ENCODE measurements at regions not wholly inside any gene's neighbourhood (a gene's known extent, or its start where the extent isn't known, plus 50 kb on each side); places are given as distances from the start of the nearest gene placed in this dataset.

DNA sequence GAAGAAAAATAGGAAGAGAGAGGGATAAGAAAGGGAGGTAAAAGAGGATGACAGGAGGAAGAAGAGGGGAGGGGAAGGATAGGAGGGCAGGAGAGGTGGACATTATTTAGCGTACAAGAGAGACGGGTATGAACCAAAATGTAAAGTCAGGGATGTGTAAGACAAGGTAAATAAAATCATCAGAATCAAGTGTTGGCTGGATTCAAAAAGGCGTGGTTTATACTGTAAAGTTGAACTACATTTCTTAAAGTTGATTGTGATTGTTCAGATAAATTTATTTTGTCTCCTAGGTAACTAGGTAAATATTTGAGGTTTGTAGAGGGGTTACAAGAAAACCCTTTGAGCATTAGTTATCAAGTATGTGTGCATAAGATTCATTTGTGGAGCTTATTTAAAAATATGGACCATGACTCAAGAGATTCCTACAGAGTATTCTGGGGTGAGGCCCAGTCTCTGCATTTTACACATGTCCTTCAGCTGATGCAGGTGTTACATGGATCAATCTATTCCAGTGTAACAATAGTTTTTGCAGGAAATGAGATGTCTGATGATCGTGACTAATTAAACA, 512.1 kb upstream of the MBL2 start:
- WGBS (ENCODE audit: insufficient coverage), result 94% methylated on average over 3 of the region's 4 CpGs
- no peak overlapping the region for H3K4me3 Mint-ChIP-seq
- H3K9ac ChIP-seq (ENCODE audit: low read length), result no peak overlapping the region
- H3K9me3 ChIP-seq (ENCODE audit: control extremely low read depth in 1 of 3, control insufficient read depth in 2 of 3, insufficient read depth in 1 of 3, low read length in 2 of 3), result no peaks in the 10 kb centered on the region
- no peak overlapping the region for H2AFZ ChIP-seq (ENCODE audit: insufficient read depth, low read depth, low read length, poor library complexity, severe bottlenecking)
- no peak overlapping the region for H3K27ac Mint-ChIP-seq
- no peaks in the 10 kb centered on the region for H3K27me3 ChIP-seq (replicated peaks in 1 of 4; ENCODE audit: control extremely low read depth in 1 of 4, control insufficient read depth in 3 of 4, insufficient read depth in 4 of 4, low read length in 3 of 4)
- no peaks in the 10 kb centered on the region for H3K4me1 ChIP-seq (ENCODE audit: control insufficient read depth in 2 of 2, insufficient read depth in 2 of 2, low read length in 2 of 2)
- no peaks in the 10 kb centered on the region for H3K9me3 Mint-ChIP-seq (ENCODE audit: insufficient read depth)
- intact Hi-C loops (cut with micrococcal nuclease), result no loop called here
- ChIA-PET CTCF (no interaction called here), POLR2A (no interaction called here)
- TF ChIP-seq EZH2 (IDR thresholded peaks at IDR 0.05; ENCODE audit: borderline replicate concordance, insufficient read depth, low read depth, low read length, poor library complexity, severe bottlenecking), result no peak
- TF ChIP-seq, protein P1, sequence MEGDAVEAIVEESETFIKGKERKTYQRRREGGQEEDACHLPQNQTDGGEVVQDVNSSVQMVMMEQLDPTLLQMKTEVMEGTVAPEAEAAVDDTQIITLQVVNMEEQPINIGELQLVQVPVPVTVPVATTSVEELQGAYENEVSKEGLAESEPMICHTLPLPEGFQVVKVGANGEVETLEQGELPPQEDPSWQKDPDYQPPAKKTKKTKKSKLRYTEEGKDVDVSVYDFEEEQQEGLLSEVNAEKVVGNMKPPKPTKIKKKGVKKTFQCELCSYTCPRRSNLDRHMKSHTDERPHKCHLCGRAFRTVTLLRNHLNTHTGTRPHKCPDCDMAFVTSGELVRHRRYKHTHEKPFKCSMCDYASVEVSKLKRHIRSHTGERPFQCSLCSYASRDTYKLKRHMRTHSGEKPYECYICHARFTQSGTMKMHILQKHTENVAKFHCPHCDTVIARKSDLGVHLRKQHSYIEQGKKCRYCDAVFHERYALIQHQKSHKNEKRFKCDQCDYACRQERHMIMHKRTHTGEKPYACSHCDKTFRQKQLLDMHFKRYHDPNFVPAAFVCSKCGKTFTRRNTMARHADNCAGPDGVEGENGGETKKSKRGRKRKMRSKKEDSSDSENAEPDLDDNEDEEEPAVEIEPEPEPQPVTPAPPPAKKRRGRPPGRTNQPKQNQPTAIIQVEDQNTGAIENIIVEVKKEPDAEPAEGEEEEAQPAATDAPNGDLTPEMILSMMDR (IDR thresholded peaks at IDR 0.05), result no peak
- H4K20me1 ChIP-seq (ENCODE audit: control insufficient read depth, insufficient read depth, low read length, poor library complexity, severe bottlenecking), result no peaks in the 10 kb centered on the region
- no peaks in the 10 kb centered on the region for H3K27me3 Mint-ChIP-seq
- H3K79me2 ChIP-seq (ENCODE audit: control insufficient read depth, insufficient read depth, low read length), result no peaks in the 10 kb centered on the region
- H3K4me3 ChIP-seq (ENCODE audit: control extremely low read depth in 1 of 5, extremely low read depth in 1 of 5, insufficient read depth in 1 of 5, low read depth in 2 of 5, low read length in 4 of 5), result no peak overlapping the region
- no peak for DNase-seq
- H3K27ac ChIP-seq (ENCODE audit: low read length in 2 of 2), result no peak overlapping the region
- no peaks in the 10 kb centered on the region for H3K36me3 ChIP-seq (replicated peaks in 1 of 2; ENCODE audit: control extremely low read depth in 1 of 2, control insufficient read depth in 1 of 2, extremely low read depth in 1 of 2, insufficient read depth in 2 of 2, low read length in 1 of 2)
- no peak for ATAC-seq (ENCODE audit: low read depth)
- H3K4me1 Mint-ChIP-seq, result no peaks in the 10 kb centered on the region
- no peak overlapping the region for H3K4me2 ChIP-seq (replicated peaks; ENCODE audit: low read depth, low read length, poor library complexity, severe bottlenecking)

DNA sequence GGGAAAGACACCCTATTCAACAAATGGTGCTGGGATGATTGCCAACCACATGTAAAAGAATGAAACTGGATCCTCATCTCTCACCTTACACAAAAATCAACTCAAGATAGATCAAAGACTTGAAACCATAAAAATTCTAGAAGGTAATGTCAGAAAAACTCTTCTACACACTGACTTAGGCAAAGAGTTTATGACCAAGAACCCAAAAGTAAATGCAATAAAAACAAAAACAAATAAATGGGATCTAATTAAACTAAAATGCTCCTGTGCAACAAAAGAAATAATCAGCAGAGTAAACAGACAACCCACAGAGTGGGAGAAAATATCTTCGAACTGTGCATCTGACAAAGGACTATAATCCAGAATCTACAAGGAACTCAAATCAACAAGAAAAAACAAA, 504.2 kb upstream of the MBL2 start:
- no peak for TF ChIP-seq EZH2 (IDR thresholded peaks at IDR 0.05; ENCODE audit: borderline replicate concordance, insufficient read depth, low read depth, low read length, poor library complexity, severe bottlenecking)
- TF ChIP-seq, protein P1 (IDR thresholded peaks at IDR 0.05), result no peak
- H3K27ac ChIP-seq (ENCODE audit: low read length in 2 of 2), result no peak overlapping the region
- no peaks in the 10 kb centered on the region for H3K36me3 ChIP-seq (replicated peaks in 1 of 2; ENCODE audit: control extremely low read depth in 1 of 2, control insufficient read depth in 1 of 2, extremely low read depth in 1 of 2, insufficient read depth in 2 of 2, low read length in 1 of 2)
- H3K4me3 ChIP-seq (ENCODE audit: control extremely low read depth in 1 of 5, extremely low read depth in 1 of 5, insufficient read depth in 1 of 5, low read depth in 2 of 5, low read length in 4 of 5), result no peak overlapping the region
- H3K4me1 ChIP-seq (ENCODE audit: control insufficient read depth in 2 of 2, insufficient read depth in 2 of 2, low read length in 2 of 2), result no peaks in the 10 kb centered on the region
- no peak overlapping the region for H3K4me2 ChIP-seq (replicated peaks; ENCODE audit: low read depth, low read length, poor library complexity, severe bottlenecking)
- H3K9ac ChIP-seq (ENCODE audit: low read length), result no peak overlapping the region
- ChIA-PET CTCF (no interaction called here), POLR2A (no interaction called here)
- Mint-ChIP-seq H3K27ac (no peak overlapping the region), H3K4me3 (no peak overlapping the region), H3K9me3 (ENCODE audit: insufficient read depth) (peaks cover 2% of the 10 kb centered on the region), H3K4me1 (no peaks in the 10 kb centered on the region), H3K27me3 (no peaks in the 10 kb centered on the region)
- no peaks in the 10 kb centered on the region for H4K20me1 ChIP-seq (ENCODE audit: control insufficient read depth, insufficient read depth, low read length, poor library complexity, severe bottlenecking)
- H3K27me3 ChIP-seq (replicated peaks in 1 of 4; ENCODE audit: control extremely low read depth in 1 of 4, control insufficient read depth in 3 of 4, insufficient read depth in 4 of 4, low read length in 3 of 4), result no peaks in the 10 kb centered on the region
- WGBS (ENCODE audit: insufficient coverage), result no CpG with 5 or more reads among the region's 1 CpG
- intact Hi-C loops (cut with micrococcal nuclease), result no loop called here
- H3K79me2 ChIP-seq (ENCODE audit: control insufficient read depth, insufficient read depth, low read length), result no peaks in the 10 kb centered on the region
- no peak overlapping the region for H2AFZ ChIP-seq (ENCODE audit: insufficient read depth, low read depth, low read length, poor library complexity, severe bottlenecking)
- H3K9me3 ChIP-seq (ENCODE audit: control extremely low read depth in 1 of 3, control insufficient read depth in 2 of 3, insufficient read depth in 1 of 3, low read length in 2 of 3), result peaks cover 0 to 1% (median 0%) of the 10 kb centered on the region in 3 donors
- no peak for ATAC-seq (ENCODE audit: low read depth)
- DNase-seq, result no peak

Measured in B cell (primary cell).